Lower leg skin (tissue), 3 donors: ENCODE measurements at regions not wholly inside any gene's neighbourhood (a gene's known extent, or its start where the extent isn't known, plus 50 kb on each side); places are given as distances from the start of the nearest gene placed in this dataset.

Experiments
- POLR2A ChIP-seq, 2 donors: fragments of 450-650 bp; IDR thresholded peaks; one replicate each; pipeline ENCODE4 v1.6.1; 2016 to 2017; ENCODE audit warnings: antibody characterized with exemption in 2 of 2, mild to moderate bottlenecking in 1 of 2, moderate library complexity in 1 of 2
- TF ChIP-seq, protein P1 (sequence below), 3 donors: fragments of 450-650 bp; IDR thresholded peaks; one replicate each; pipeline ENCODE4 v1.5.1; 2016; ENCODE audit warnings: antibody characterized with exemption in 3 of 3, mild to moderate bottlenecking in 3 of 3, moderate library complexity in 2 of 3

DNA sequence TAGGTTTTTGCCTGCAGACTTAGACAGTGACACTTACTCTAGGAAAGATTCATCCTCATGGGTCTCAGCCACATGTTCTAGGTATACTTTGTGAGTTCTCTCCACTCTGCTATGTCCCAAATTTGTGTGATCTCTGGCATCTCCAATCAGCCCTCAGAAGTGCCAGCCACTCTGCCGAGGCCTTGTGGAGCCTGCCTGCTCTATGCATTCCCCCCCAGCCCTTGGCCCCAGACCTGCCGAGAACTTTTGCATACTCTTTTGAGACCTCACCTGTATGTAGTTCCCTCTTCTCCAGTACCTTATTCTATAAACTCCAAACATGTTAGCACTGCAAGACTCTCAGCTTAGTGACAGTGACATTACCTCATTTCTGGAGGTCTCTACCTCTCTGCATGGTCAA lies 2170.5 kb upstream of the DEFB115 start:
- TF ChIP-seq, protein P1, sequence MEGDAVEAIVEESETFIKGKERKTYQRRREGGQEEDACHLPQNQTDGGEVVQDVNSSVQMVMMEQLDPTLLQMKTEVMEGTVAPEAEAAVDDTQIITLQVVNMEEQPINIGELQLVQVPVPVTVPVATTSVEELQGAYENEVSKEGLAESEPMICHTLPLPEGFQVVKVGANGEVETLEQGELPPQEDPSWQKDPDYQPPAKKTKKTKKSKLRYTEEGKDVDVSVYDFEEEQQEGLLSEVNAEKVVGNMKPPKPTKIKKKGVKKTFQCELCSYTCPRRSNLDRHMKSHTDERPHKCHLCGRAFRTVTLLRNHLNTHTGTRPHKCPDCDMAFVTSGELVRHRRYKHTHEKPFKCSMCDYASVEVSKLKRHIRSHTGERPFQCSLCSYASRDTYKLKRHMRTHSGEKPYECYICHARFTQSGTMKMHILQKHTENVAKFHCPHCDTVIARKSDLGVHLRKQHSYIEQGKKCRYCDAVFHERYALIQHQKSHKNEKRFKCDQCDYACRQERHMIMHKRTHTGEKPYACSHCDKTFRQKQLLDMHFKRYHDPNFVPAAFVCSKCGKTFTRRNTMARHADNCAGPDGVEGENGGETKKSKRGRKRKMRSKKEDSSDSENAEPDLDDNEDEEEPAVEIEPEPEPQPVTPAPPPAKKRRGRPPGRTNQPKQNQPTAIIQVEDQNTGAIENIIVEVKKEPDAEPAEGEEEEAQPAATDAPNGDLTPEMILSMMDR (IDR thresholded peaks at IDR 0.05): no peak
- TF ChIP-seq POLR2A (IDR thresholded peaks at IDR 0.05): no peak
